HepG2 (cell line): ENCODE measurements at regions not wholly inside any gene's neighbourhood (a gene's known extent, or its start where the extent isn't known, plus 50 kb on each side); places are given as distances from the start of the nearest gene placed in this dataset.

Experiments
- BCL3 ChIP-seq: sonication (generic); formaldehyde crosslinking; IDR thresholded peaks from 2 replicates; pipeline ENCODE4 v1.5.1; 2020; ENCODE audit warnings: mild to moderate bottlenecking, missing genetic modification reagents, moderate library complexity
- BCLAF1 ChIP-seq: fragments of 450-650 bp; IDR thresholded peaks from 2 replicates; pipeline ENCODE4 v1.6.1; 2017; ENCODE audit warnings: mild to moderate bottlenecking
- FOXM1 ChIP-seq: sonication (generic); formaldehyde crosslinking; IDR thresholded peaks from 2 replicates; pipeline ENCODE4 v1.5.0; 2020; ENCODE audit warnings: missing genetic modification reagents
- MAX ChIP-seq: IDR thresholded peaks from 2 replicates; pipeline ENCODE4 v1.6.1; 2012; ENCODE audit warnings: inconsistent platforms
- PHB2 ChIP-seq: fragments of 450-650 bp; IDR thresholded peaks from 2 replicates; pipeline ENCODE4 v1.6.1; 2018; ENCODE audit not compliant: partially characterized antibody
- PRMT3 ChIP-seq: sonication (generic); formaldehyde crosslinking; IDR thresholded peaks from 2 replicates; pipeline ENCODE4 v1.8.1; 2022; ENCODE audit warnings: low read depth, mild to moderate bottlenecking, moderate library complexity, missing genetic modification reagents, borderline replicate concordance
- SKI ChIP-seq: fragments of 450-650 bp; IDR thresholded peaks from one replicate; pipeline ENCODE4 v1.6.1; 2018; ENCODE audit warnings: mild to moderate bottlenecking; ENCODE audit not compliant: partially characterized antibody
- SRSF1 ChIP-seq: fragments of 200-400 bp; formaldehyde crosslinking; optimal IDR thresholded peaks from 2 replicates; pipeline ENCODE3; 2017; ENCODE audit warnings: mild to moderate bottlenecking, low read depth, low read length, moderate library complexity
- STAG1 ChIP-seq: sonication (generic); formaldehyde crosslinking; IDR thresholded peaks from 2 replicates; pipeline ENCODE4 v1.4.0; 2020; ENCODE audit warnings: missing genetic modification reagents
- TFDP1 ChIP-seq: IDR thresholded peaks from 2 replicates; pipeline ENCODE4 v1.6.1; 2016; ENCODE audit warnings: missing compliant biosample characterization, missing genetic modification reagents, borderline replicate concordance
- ZBTB33 ChIP-seq: sonication (generic); formaldehyde crosslinking; IDR thresholded peaks from 2 replicates; pipeline ENCODE4 v1.4.0; 2020; ENCODE audit warnings: missing genetic modification reagents
- ZKSCAN5 ChIP-seq: sonication (generic); formaldehyde crosslinking; IDR thresholded peaks from 2 replicates; pipeline ENCODE4 v1.5.1; 2020; ENCODE audit warnings: mild to moderate bottlenecking, missing genetic modification reagents
- ZNF317 ChIP-seq: sonication (generic); formaldehyde crosslinking; IDR thresholded peaks from 2 replicates; pipeline ENCODE4 v1.5.0; 2020; ENCODE audit warnings: mild to moderate bottlenecking, missing genetic modification reagents
- ZNF350 ChIP-seq: sonication (generic); formaldehyde crosslinking; IDR thresholded peaks from 2 replicates; pipeline ENCODE4 v1.4.0; 2020; ENCODE audit warnings: mild to moderate bottlenecking, low read depth, missing genetic modification reagents, borderline replicate concordance
- ZNF572 ChIP-seq: sonication (generic); formaldehyde crosslinking; IDR thresholded peaks from 2 replicates; pipeline ENCODE4 v1.5.1; 2020; ENCODE audit warnings: mild to moderate bottlenecking, missing genetic modification reagents
- ZNF709 ChIP-seq: sonication (generic); formaldehyde crosslinking; IDR thresholded peaks from 2 replicates; pipeline ENCODE4 v1.5.0; 2020; ENCODE audit warnings: mild to moderate bottlenecking, missing genetic modification reagents
- ZNF768 ChIP-seq: sonication (generic); formaldehyde crosslinking; IDR thresholded peaks from 2 replicates; pipeline ENCODE4 v1.4.0; 2020; ENCODE audit warnings: missing genetic modification reagents
- TF ChIP-seq, protein P1 (sequence below): sonication (generic); formaldehyde crosslinking; IDR thresholded peaks from 2 replicates; pipeline ENCODE4 v1.4.0; 2020; ENCODE audit warnings: low read depth, mild to moderate bottlenecking, missing genetic modification reagents
- TF ChIP-seq, protein P2 (sequence below): sonication (generic); formaldehyde crosslinking; IDR thresholded peaks from 2 replicates; pipeline ENCODE4 v1.4.0; 2020; ENCODE audit warnings: mild to moderate bottlenecking, missing genetic modification reagents, borderline replicate concordance

DNA sequence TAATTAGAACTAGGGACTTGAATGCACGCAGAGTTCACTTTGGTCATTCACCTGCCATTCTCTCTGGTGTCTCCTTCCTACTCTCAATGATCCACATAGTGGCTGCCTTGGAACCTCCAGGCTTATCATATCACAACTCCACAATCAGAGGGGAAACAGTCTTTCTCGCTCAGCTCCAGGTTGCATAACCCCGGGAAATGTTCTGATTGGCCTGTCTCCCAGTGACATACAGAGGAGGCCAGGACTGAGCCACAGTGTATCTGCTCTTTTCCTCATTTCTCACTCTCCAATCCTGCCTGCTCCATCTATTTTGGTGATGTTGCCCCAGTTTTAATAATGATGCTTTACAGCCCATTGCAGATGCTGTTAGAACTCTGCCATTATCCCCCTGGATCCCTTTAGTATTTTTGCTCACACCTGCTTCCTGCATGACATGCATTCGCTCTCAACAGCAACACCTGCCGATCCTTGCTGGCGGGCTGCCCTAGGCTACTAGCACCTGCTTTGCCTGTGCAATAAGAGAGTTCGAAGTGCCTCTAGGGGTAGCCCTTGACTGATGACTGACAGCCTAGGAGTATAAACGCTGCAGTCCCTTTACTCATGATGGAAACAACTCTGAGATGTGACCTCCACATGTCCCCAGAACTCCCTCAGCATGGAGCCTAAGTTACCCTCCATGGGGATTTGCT lies 211.3 kb upstream of the RPS6KA3 start (continued):
- TF ChIP-seq SRSF1 (no peak), PHB2 (no peak), FOXM1 (CRISPR knock-in tag) (no peak), ZNF768 (CRISPR knock-in tag) (no peak), PRMT3 (no peak), ZNF709 (CRISPR knock-in tag) (0 out of 2 replicates have a peak, but pooled peaks have one; percentile 27), BCLAF1 (no peak), SKI (no peak), ZKSCAN5 (no peak), ZBTB33 (peak; percentile 38; the same call in 1 of the 2 replicates), ZNF350 (CRISPR knock-in tag) (no peak), BCL3 (CRISPR knock-in tag) (no peak), TFDP1 (CRISPR knock-in tag) (no peak), ZNF317 (no peak), STAG1 (no peak), MAX (peak; percentile 42; the same call in 1 of the 2 replicates), ZNF572 (CRISPR knock-in tag) (no peak)
- TF ChIP-seq, protein P1, sequence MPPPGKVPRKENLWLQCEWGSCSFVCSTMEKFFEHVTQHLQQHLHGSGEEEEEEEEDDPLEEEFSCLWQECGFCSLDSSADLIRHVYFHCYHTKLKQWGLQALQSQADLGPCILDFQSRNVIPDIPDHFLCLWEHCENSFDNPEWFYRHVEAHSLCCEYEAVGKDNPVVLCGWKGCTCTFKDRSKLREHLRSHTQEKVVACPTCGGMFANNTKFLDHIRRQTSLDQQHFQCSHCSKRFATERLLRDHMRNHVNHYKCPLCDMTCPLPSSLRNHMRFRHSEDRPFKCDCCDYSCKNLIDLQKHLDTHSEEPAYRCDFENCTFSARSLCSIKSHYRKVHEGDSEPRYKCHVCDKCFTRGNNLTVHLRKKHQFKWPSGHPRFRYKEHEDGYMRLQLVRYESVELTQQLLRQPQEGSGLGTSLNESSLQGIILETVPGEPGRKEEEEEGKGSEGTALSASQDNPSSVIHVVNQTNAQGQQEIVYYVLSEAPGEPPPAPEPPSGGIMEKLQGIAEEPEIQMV (CRISPR knock-in tag): no peak
- TF ChIP-seq, protein P2, sequence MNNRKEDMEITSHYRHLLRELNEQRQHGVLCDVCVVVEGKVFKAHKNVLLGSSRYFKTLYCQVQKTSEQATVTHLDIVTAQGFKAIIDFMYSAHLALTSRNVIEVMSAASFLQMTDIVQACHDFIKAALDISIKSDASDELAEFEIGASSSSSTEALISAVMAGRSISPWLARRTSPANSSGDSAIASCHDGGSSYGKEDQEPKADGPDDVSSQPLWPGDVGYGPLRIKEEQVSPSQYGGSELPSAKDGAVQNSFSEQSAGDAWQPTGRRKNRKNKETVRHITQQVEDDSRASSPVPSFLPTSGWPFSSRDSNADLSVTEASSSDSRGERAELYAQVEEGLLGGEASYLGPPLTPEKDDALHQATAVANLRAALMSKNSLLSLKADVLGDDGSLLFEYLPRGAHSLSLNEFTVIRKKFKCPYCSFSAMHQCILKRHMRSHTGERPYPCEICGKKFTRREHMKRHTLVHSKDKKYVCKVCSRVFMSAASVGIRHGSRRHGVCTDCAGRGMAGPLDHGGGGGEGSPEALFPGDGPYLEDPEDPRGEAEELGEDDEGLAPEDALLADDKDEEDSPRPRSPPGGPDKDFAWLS (CRISPR knock-in tag): no peak
